K562 (cell line): ENCODE measurements at regions not wholly inside any gene's neighbourhood (a gene's known extent, or its start where the extent isn't known, plus 50 kb on each side); places are given as distances from the start of the nearest gene placed in this dataset.

Experiments
- ATAC-seq: fragments of 200-7000 bp; cut with Tn5 transposase; 3 replicates; pipeline ENCODE4 v1.9.1; 2020; ENCODE audit warnings: moderate library complexity
- BruUV-seq: library from RNA; stranded (reverse); fragments of 400-500 nt; replicated peaks from 2 replicates; lab custom pipeline; 2021; lab: Mats Ljungman, UMichigan
- CTCF ChIA-PET: fragments of 300-600 bp; formaldehyde crosslinking; extraction: SDS; loops from one replicate; lab custom pipeline; 2021; ENCODE audit warnings: low intra/inter-chr PET ratio; lab: Yijun Ruan, JAX
- POLR2A ChIA-PET: fragments of 300-600, 350-650 bp; sonication (Branson Sonifier 250); formaldehyde crosslinking; extraction: SDS; loops from one replicate; lab custom pipeline; 2021; ENCODE audit warnings: antibody characterized with exemption, inconsistent platforms; lab: Yijun Ruan, JAX
- DNase-seq, 4 experiments: peaks; one replicate each; pipeline versions ENCODE4 v3.0.0 to v3.0.0-alpha.2; 2011 to 2018; ENCODE audit warnings: low spot score in 3 of 4, mixed read lengths in 3 of 4; ENCODE audit errors: extremely low read depth in 1 of 4
- FAIRE-seq: peaks from 2 replicates; lab custom pipeline; 2011; peaks lifted over from hg19 to GRCh38; lab: Jason Lieb, UNC
- H2AFZ ChIP-seq: 2 replicates; pipeline ENCODE4 v1.6.0; 2011; ENCODE audit warnings: low read depth, low read length, control low read depth, inconsistent platforms
- H3K27ac ChIP-seq: fragments of 200-600 bp; 3 replicates; pipeline ENCODE4 v1.8.0; 2011; ENCODE audit warnings: low read depth, mild to moderate bottlenecking, control low read depth, inconsistent platforms, low read length, moderate library complexity, mixed read lengths; ENCODE audit errors: extremely low read depth
- H3K27me3 ChIP-seq, 2 experiments: fragments of 300-600 bp in 1 of 2; 2 replicates in 1 of 2; 3 replicates in 1 of 2; pipeline versions ENCODE4 v1.6.0 to v1.8.0; 2011; ENCODE audit warnings: inconsistent platforms in 2 of 2, low read length in 2 of 2, mild to moderate bottlenecking in 1 of 2, mixed read lengths in 1 of 2, moderate library complexity in 1 of 2; ENCODE audit not compliant: control insufficient read depth in 2 of 2, insufficient read depth in 2 of 2
- H3K36me3 ChIP-seq: fragments of 300-600 bp; 3 replicates; pipeline ENCODE4 v1.8.0; 2011; ENCODE audit warnings: mild to moderate bottlenecking, low read length, inconsistent platforms; ENCODE audit not compliant: control insufficient read depth, insufficient read depth
- H3K4me1 ChIP-seq, 2 experiments: fragments of 200-600 bp in 1 of 2; replicated peaks in 1 of 2; 2 replicates in 1 of 2; 3 replicates in 1 of 2; pipeline versions ENCODE4 v1.5.1 to v1.8.0; 2011; ENCODE audit warnings: inconsistent platforms in 2 of 2, low read length in 2 of 2, mild to moderate bottlenecking in 1 of 2, mixed read lengths in 1 of 2, moderate library complexity in 1 of 2; ENCODE audit not compliant: control insufficient read depth in 2 of 2, insufficient read depth in 2 of 2
- H3K4me2 ChIP-seq: 2 replicates; pipeline ENCODE4 v1.6.1; 2011; ENCODE audit warnings: low read length, control low read depth, inconsistent platforms, mixed read lengths; ENCODE audit not compliant: insufficient read depth
- H3K4me3 ChIP-seq: fragments of 200-600 bp; sonication (generic), shearing (Covaris generic); 2 replicates; pipeline ENCODE4 v1.5.1; 2016; ENCODE audit warnings: control low read depth, inconsistent platforms
- H3K79me2 ChIP-seq: fragments of 200-600 bp; 3 replicates; pipeline ENCODE4 v1.8.0; 2011; ENCODE audit warnings: low read length, inconsistent platforms; ENCODE audit not compliant: control insufficient read depth, insufficient read depth
- H3K9ac ChIP-seq, 2 experiments: 2 replicates each; pipeline versions ENCODE4 v1.6.0 to v1.6.1; 2011; ENCODE audit warnings: low read depth in 2 of 2, low read length in 2 of 2, control low read depth in 1 of 2, inconsistent platforms in 1 of 2, mild to moderate bottlenecking in 1 of 2, mixed read lengths in 1 of 2; ENCODE audit not compliant: insufficient read depth in 1 of 2
- H3K9me1 ChIP-seq: one replicate; pipeline ENCODE4 v1.6.0; 2011; ENCODE audit warnings: inconsistent platforms, mild to moderate bottlenecking, low read length, moderate library complexity; ENCODE audit not compliant: control insufficient read depth, insufficient read depth
- H3K9me3 ChIP-seq: replicated peaks from 2 replicates; pipeline ENCODE4 v1.5.1; 2011; ENCODE audit warnings: low read depth, low read length, inconsistent platforms; ENCODE audit not compliant: control insufficient read depth, insufficient read depth
- H4K20me1 ChIP-seq: replicated peaks from 2 replicates; pipeline ENCODE4 v1.6.1; 2011; ENCODE audit warnings: low read length, inconsistent platforms, mixed read lengths; ENCODE audit not compliant: control insufficient read depth, insufficient read depth
- BMI1 ChIP-seq: fragments of 150-350 bp; IDR thresholded peaks from 2 replicates; pipeline ENCODE4 v1.6.1; 2014; ENCODE audit warnings: low read length
- CHCHD3 ChIP-seq: fragments of 250-450 bp; sonication (Bioruptor Pico); IDR thresholded peaks from 2 replicates; pipeline ENCODE4 v2.1.2; 2022; ENCODE audit warnings: mild to moderate bottlenecking
- ELF1 ChIP-seq: fragments of 200-800 bp; sonication (Bioruptor generic); IDR thresholded peaks from 2 replicates; pipeline ENCODE4 v1.6.1; 2016; ENCODE audit warnings: missing genetic modification characterization, missing compliant biosample characterization
- FOXM1 ChIP-seq, 2 experiments: fragments of 450-650 bp in 1 of 2; sonication (generic) in 1 of 2; formaldehyde crosslinking in 1 of 2; IDR thresholded peaks; 2 replicates each; pipeline versions ENCODE4 v1.6.1 to v1.9.0; 2017 to 2022; ENCODE audit warnings: low read depth in 2 of 2, mild to moderate bottlenecking in 2 of 2, missing genetic modification reagents in 1 of 2, moderate library complexity in 1 of 2
- MED1 ChIP-seq: sonication (generic); formaldehyde crosslinking; IDR thresholded peaks from 2 replicates; pipeline ENCODE4 v1.8.1; 2023; ENCODE audit warnings: missing genetic modification reagents, borderline replicate concordance
- NUFIP1 ChIP-seq: fragments of 450-650 bp; IDR thresholded peaks from 2 replicates; pipeline ENCODE4 v1.6.1; 2018; ENCODE audit not compliant: partially characterized antibody
- RBM14 ChIP-seq: fragments of 200-400 bp; formaldehyde crosslinking; IDR thresholded peaks from 2 replicates; pipeline ENCODE4 v1.6.1; 2018; ENCODE audit warnings: low read depth, mild to moderate bottlenecking, low read length, moderate library complexity, borderline replicate concordance; ENCODE audit not compliant: insufficient read depth
- SLC30A9 ChIP-seq: fragments of 250-450 bp; sonication (Bioruptor Pico); IDR thresholded peaks from 2 replicates; pipeline ENCODE4 v1.8.0; 2022; ENCODE audit warnings: mild to moderate bottlenecking, moderate library complexity
- SNRNP70 ChIP-seq: fragments of 200-400 bp; formaldehyde crosslinking; optimal IDR thresholded peaks from 2 replicates; pipeline ENCODE3; 2017; ENCODE audit warnings: low read depth, low read length
- SRSF7 ChIP-seq: fragments of 200-400 bp; formaldehyde crosslinking; optimal IDR thresholded peaks from 2 replicates; pipeline ENCODE3; 2017; ENCODE audit warnings: mild to moderate bottlenecking, low read depth, low read length
- TARDBP ChIP-seq: fragments of 450-650 bp; IDR thresholded peaks from 2 replicates; pipeline ENCODE4 v1.6.1; 2016
- TCF3 ChIP-seq: sonication (generic); formaldehyde crosslinking; IDR thresholded peaks from 2 replicates; pipeline ENCODE4 v1.4.0; 2020; ENCODE audit warnings: mild to moderate bottlenecking, missing genetic modification reagents
- TEAD2 ChIP-seq: fragments of 450-650 bp; IDR thresholded peaks from 2 replicates; pipeline ENCODE4 v1.6.1; 2016; ENCODE audit warnings: missing genetic modification characterization, control low read depth, missing compliant biosample characterization
- TFAM ChIP-seq: fragments of 250-450 bp; sonication (Bioruptor Pico); conservative IDR thresholded peaks from 2 replicates; pipeline ENCODE4 v1.5.0; 2021; ENCODE audit warnings: mild to moderate bottlenecking, moderate library complexity
- ZFP1 ChIP-seq: fragments of 450-650 bp; formaldehyde crosslinking; IDR thresholded peaks from 2 replicates; pipeline ENCODE4 v1.4.0; 2020; ENCODE audit warnings: mild to moderate bottlenecking, mixed read lengths
- WGBS: fragments of 100-300 bp; shearing (Covaris generic); methylation state at CpG from one replicate; pipeline ENCODE4 v1.1.6; 2016; ENCODE audit warnings: low coverage, mixed read lengths; ENCODE audit not compliant: insufficient coverage; ENCODE audit errors: missing lambda C conversion rate; 5-methylcytosine and 5-hydroxymethylcytosine counted together
- in situ Hi-C: fragments of 300-500 bp; cut with MboI; formaldehyde crosslinking; loops from 4 replicates; pipeline ENCODE4 v1.15.0; 2018; ENCODE audit warnings: inconsistent platforms, mixed read lengths
- intact Hi-C: fragments of 100-400 bp; cut with micrococcal nuclease; formaldehyde crosslinking; loops from 2 replicates; pipeline ENCODE4 v1.14.2; 2022
- TF ChIP-seq, protein P1 (sequence below): fragments of 250-450 bp; sonication (Bioruptor Pico); IDR thresholded peaks from 2 replicates; pipeline ENCODE4 v1.8.0; 2022; ENCODE audit warnings: moderate library complexity, mild to moderate bottlenecking, inconsistent platforms
- TF ChIP-seq, protein P2 (sequence below): fragments of 450-650 bp; formaldehyde crosslinking; IDR thresholded peaks from 2 replicates; pipeline ENCODE4 v1.4.0; 2020; ENCODE audit warnings: mild to moderate bottlenecking, mixed read lengths

DNA sequence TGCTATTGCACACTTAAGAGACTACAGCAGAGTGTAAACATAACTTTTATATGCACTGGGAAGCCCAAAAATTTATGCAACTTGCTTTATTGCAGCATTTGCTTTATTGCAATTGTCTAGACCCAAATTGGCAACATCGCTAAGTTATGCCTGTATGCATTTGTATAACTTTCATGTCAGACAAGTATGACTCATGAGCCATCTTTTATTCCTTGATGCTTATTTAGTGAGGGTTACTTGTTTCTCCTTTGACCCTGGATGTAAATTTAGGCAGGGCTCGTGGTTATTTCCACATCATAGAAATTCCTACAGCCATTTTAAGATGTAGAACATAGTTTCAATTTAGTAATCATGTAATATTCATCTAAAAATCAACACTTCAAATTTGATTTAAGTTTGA is 130.3 kb upstream of the LY86 start:
- no peak for ATAC-seq
- POLR2A ChIA-PET, result interaction anchor here (0.9 kb wide), 1 partner anchor 9 kb away, joined by 4 read pairs; no protein-coding TSS in a partner anchor
- in situ Hi-C loops, result no loop called here

More for the DNA sequence above, 130.3 kb upstream of the LY86 start:
- Histone ChIP-seq H3K27ac (no peak overlapping the region), H3K4me2 (no peak overlapping the region), H3K4me1 (no peaks in the 10 kb centered on the region), H3K79me2 (no peaks in the 10 kb centered on the region), H3K9me1 (no peaks in the 10 kb centered on the region), H3K4me3 (no peak overlapping the region), H3K36me3 (no peaks in the 10 kb centered on the region), H3K27me3 (no peaks in the 10 kb centered on the region), H2AFZ (no peak overlapping the region), H4K20me1 (no peaks in the 10 kb centered on the region), H3K9me3 (no peaks in the 10 kb centered on the region), H3K9ac (no peak overlapping the region)
- DNase-seq (no peak), FAIRE-seq (no peak)
- intact Hi-C loops, result no loop called here
- TF ChIP-seq SNRNP70 (no peak), ZFP1 (CRISPR knock-in tag) (no peak), TCF3 (CRISPR knock-in tag) (no peak), BMI1 (no peak), TEAD2 (tag) (no peak), CHCHD3 (CRISPR knock-in tag) (no peak), TFAM (CRISPR knock-in tag) (no peak), SLC30A9 (CRISPR knock-in tag) (no peak), RBM14 (no peak), NUFIP1 (no peak), TARDBP (no peak), MED1 (CRISPR knock-in tag) (no peak), ELF1 (tag) (no peak), SRSF7 (no peak), FOXM1 (IDR thresholded peaks at IDR 0.05; ENCODE audit: low read depth) (no peak), FOXM1 (CRISPR knock-in tag; IDR thresholded peaks at IDR 0.05; ENCODE audit: low read depth) (no peak)
- TF ChIP-seq, protein P1, sequence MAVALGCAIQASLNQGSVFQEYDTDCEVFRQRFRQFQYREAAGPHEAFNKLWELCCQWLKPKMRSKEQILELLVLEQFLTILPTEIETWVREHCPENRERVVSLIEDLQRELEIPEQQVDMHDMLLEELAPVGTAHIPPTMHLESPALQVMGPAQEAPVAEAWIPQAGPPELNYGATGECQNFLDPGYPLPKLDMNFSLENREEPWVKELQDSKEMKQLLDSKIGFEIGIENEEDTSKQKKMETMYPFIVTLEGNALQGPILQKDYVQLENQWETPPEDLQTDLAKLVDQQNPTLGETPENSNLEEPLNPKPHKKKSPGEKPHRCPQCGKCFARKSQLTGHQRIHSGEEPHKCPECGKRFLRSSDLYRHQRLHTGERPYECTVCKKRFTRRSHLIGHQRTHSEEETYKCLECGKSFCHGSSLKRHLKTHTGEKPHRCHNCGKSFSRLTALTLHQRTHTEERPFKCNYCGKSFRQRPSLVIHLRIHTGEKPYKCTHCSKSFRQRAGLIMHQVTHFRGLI (CRISPR knock-in tag), result no peak
- TF ChIP-seq, protein P2, sequence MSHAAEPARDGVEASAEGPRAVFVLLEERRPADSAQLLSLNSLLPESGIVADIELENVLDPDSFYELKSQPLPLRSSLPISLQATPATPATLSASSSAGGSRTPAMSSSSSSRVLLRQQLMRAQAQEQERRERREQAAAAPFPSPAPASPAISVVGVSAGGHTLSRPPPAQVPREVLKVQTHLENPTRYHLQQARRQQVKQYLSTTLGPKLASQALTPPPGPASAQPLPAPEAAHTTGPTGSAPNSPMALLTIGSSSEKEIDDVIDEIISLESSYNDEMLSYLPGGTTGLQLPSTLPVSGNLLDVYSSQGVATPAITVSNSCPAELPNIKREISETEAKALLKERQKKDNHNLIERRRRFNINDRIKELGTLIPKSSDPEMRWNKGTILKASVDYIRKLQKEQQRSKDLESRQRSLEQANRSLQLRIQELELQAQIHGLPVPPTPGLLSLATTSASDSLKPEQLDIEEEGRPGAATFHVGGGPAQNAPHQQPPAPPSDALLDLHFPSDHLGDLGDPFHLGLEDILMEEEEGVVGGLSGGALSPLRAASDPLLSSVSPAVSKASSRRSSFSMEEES, result no peak
- 0% methylated on average over 2 of the region's 2 CpGs for WGBS
- no TSS peak for BruUV-seq
- CTCF ChIA-PET, result no interaction called here
